ENCODE measurements at regions not wholly inside any gene's neighbourhood (a gene's known extent, or its start where the extent isn't known, plus 50 kb on each side); places are given as distances from the start of the nearest gene placed in this dataset.

DNA sequence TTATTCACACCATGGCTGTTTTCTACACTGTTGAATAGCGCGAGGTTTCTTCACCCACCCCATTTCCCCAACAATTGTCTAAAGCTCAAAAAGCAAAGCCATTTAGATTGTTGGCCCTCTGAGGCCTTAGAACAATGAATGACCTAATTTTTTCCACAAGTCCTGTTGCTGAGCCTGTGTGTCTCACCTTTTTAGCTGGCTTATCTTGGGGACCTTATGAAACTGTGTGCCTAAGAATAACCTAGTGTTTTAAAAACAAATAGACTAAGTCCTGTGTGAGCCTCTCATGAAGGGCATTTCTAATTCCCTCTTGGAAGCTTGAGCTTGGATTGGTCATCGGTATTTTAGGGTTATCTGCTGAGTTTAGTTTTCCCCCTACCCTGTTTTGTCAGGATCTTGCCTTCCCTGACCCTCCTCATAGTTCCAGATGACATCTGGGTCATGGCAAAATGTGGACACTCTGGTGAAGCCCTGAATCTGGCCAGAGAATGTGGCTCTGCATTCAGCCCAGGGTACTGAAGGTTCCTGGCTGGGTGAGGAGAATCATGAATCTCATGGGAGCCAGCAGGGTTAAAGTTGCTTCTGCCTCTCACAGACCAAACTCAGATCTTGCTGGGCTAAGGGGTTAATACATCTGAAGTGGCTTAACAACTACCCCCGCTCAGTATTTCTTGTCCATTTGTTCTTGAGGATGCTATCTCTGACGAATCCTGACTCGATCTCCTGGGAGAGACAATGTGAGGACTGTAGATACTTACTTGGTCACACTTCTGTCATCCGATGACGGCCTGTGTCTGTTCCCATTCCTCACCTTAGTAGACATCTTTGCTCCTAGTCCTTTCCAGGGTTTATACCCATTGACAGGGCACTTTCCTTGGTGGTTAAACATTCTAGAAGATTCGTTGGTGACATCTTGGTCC lies 104.2 kb upstream of the MAP4K3 start:
- no peak for TF ChIP-seq CTCF (IDR thresholded peaks at IDR 0.05)
- no peak for TF ChIP-seq REST (IDR thresholded peaks at IDR 0.05; ENCODE audit: insufficient read depth in 1 of 2, low read depth in 2 of 2, low read length in 1 of 2)

Data from Panc1 (cell line).